SH-SY5Y (cell line): ENCODE measurements at regions not wholly inside any gene's neighbourhood (a gene's known extent, or its start where the extent isn't known, plus 50 kb on each side); places are given as distances from the start of the nearest gene placed in this dataset.

Source experiments
- GATA2 ChIP-seq: IDR thresholded peaks from 2 replicates; pipeline ENCODE4 v1.6.1; 2011; ENCODE audit warnings: mild to moderate bottlenecking, low read depth, low read length
- GATA3 ChIP-seq: IDR thresholded peaks from 2 replicates; pipeline ENCODE4 v1.6.1; 2011; ENCODE audit warnings: low read depth, mild to moderate bottlenecking, low read length, moderate library complexity

DNA sequence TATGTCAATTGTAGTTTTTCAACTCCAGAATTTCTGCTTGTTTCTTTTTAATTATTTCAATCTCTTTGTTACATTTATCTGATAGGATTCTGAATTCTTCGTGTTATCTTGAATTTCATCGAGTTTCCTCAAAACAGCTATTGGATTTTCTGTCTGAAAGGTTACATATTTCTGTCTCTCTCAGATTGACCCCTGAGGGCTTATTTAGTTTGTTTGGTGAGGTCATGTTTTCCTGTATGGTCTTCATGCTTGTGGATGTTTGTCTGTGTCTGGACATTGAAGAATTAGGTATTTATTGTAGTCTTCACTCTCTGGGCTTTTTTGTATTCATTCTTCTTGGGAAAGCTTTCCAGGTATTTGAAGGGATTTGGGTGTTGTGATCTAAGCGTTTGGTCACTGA is 85.6 kb downstream of the SNAPC1 start:
- TF ChIP-seq GATA2 (no peak), GATA3 (no peak)
